HG02610 (cell line): ENCODE measurements at regions not wholly inside any gene's neighbourhood (a gene's known extent, or its start where the extent isn't known, plus 50 kb on each side); places are given as distances from the start of the nearest gene placed in this dataset.
"Not testable (repeated sequence)": the region's sequence is repeated elsewhere in the genome, so short reads cannot be mapped to it uniquely, and the experiment has no call there.

Experiments
- ATAC-seq: cut with Tn5 transposase; IDR thresholded peaks from one replicate; pipeline ENCODE4 v1.9.1; 2021; ENCODE audit warnings: mild to moderate bottlenecking, moderate library complexity; ENCODE audit not compliant: unreplicated experiment

DNA sequence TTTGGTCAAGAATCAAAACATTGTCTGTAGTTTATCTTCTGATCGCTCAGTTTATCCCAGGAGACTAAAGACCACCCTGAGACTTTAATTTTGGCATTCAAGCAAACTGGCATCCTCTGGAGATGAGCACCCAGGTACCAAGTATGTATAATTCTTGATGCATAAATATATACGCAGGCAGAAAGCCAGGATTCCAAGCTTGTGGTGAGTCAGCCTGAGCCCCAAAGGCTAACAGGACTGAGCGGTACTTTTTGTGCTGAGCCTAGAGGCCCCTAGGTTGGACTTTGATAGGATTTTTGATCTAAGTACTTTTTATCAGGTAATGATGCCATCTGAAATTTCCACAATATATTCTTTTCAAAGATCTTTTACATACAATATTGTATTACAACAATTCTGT lies 301.3 kb downstream of the TFAP2B start:
- ATAC-seq = no peak

- not testable (repeated sequence) for ATAC-seq
Observed at GRCh38 chr6:51121380-51121976, 302.8 kb downstream of the TFAP2B start.

- no peak for ATAC-seq
Observed at GRCh38 chr6:51129043-51129442, 310.4 kb downstream of the TFAP2B start.

- ATAC-seq = no peak
Observed at GRCh38 chr6:51137777-51138176, 319.1 kb downstream of the TFAP2B start.

GRCh38 chr6:51139950-51140385 lies 321.3 kb downstream of the TFAP2B start:
- ATAC-seq = no peak

- ATAC-seq = no peak
Observed at GRCh38 chr6:51141080-51141479, 322.4 kb downstream of the TFAP2B start.

- no peak for ATAC-seq
Observed at GRCh38 chr6:51147756-51148155, 329.1 kb downstream of the TFAP2B start.

- no peak for ATAC-seq
Observed at GRCh38 chr6:51152594-51152993, 333.9 kb downstream of the TFAP2B start.

DNA sequence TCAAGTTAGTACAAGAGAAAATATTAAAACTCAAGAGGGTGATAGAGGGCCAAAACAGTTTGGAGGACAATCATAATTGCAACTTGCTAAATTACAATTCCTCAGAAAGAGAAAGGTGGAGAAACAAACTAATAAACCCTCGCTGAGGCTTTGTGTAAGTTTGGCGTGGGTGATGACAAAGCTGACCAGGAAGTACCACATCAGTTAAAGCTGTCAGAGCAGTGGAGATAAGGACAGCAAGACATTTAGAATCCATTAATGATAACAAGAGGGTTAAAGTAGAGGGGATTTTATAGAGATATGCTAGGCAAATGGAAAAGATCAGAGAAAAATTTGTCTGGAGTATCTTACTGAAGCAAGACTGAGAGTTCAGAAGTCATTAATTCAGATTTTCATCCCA lies 334.4 kb downstream of the TFAP2B start:
- no peak for ATAC-seq

DNA sequence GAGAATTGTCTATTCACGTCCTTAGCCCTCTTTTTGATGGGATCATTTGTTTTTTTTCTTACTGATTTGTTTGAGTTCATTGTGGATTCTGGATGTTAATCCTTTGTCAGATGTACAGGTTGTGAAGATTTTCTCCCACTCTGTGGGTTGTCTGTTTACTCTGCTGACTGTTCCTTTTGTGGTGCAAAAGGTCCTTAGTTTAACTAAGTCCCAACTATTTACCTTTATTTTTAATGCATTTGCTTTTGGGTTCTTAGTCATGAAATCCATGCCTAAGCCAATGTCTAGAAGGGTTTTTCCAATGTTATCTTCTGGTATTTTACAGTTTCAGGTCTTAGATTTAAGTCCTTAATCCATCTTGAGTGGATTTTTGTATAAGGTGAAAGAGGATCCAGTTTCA lies 336.3 kb downstream of the TFAP2B start:
- ATAC-seq = not testable (repeated sequence)

DNA sequence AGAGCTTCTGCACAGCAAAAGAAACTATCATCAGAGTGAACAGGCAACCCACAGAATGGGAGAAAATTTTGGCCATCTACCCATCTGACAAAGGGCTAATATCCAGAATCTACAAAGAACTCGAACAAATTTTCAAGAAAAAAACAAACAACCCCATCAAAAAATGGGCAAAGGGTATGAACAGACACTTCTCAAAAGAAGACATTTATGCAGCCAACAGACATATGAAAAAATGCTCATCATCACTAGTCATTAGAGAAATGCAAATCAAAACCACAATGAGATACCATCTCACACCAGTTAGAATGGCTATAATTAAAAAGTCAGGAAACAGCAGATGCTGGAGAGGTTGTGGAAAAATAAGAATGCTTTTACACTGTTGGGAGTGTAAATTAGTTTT lies 340.6 kb downstream of the TFAP2B start:
- ATAC-seq = not testable (repeated sequence)

- no peak for ATAC-seq
Observed at GRCh38 chr6:51161752-51162151, 343.1 kb downstream of the TFAP2B start.

DNA sequence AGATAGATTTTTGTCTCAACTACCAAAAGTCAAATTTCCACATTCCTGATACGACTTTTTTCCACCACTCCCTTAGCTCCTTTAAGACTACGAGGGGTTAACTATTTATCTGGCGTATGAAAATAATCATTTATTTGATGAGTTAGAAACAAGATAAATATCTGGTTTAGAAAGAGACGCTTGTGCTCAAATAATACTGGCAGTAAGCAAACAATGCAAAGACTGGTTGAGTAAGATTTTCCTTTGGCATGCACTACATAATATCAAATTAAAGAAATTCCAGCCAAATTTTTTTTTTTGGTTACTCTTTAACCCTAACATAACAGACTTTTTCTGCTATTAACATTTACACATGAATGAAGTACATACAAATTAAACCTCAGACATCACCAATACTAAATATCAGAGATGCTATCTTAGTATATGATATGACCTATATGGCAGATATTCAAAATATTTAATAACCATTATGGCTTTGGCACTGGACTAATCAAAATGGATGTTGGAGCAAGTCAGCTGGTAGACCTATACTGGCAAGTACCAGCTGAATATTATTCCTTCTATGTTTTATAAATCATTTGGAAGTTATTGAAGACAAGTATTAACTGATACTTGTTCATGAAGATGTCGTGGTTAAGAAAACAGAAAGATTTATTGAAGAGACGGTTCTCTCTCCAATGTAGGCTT lies 345.3 kb downstream of the TFAP2B start:
- ATAC-seq = no peak

DNA sequence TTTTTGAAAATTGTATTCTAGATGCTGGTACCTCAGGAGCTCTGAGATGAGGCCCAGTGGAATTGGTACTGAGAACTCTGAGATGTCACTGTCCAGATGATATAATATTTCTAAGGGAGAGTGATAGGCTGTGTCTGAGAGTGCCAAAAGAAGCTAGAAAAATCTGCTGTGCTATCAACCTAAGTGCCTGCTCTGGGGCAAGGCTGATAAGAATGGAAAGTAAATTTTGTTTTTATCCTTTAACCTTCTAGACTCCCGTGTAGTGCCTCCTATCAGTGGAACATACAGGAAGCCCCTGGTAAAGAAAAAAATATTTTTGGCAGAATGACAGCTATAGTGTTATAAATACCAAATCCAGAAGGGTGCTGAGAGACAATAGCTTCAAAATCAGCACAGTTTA lies 348.2 kb downstream of the TFAP2B start:
- ATAC-seq = no peak

DNA sequence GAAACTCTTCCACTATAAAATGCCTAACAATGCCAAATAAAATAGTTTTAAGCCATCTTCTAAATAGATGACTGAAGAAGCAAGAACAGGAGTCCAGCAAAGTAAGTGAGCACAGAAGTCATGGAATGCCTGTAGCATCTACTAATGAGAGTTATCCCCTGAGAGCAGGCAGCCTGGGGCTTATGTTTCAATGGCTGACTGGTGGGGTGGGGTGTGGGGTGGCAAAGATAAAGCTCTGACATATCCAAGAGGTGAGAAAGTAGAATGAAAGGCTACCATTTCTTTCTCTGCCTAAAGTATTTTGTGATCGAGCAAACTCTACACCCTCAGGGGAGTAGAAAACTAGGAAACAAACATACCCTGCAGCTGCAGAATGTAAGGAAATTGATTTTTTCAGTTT lies 348.8 kb downstream of the TFAP2B start:
- no peak for ATAC-seq

DNA sequence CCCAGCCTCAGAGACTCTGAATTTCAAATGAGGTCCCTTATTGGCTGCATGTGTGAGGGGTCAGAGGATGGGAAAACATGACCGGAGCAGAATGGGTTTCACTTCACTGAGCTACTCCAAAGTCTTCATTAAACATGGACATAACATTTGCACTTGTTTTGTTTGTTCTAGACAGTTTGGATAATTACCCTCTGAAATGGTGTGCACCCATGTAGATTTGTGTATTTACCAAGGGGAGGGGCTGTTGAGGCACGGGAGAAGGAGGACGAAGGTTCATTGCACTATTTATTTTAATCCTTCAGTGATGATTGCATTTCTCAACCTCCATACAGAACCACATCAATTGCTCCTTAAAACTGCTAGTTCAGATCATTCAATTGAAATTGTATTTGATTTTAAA lies 364.2 kb downstream of the TFAP2B start:
- no peak for ATAC-seq

- no peak for ATAC-seq
Observed at GRCh38 chr6:51184046-51184445, 365.4 kb downstream of the TFAP2B start.

DNA sequence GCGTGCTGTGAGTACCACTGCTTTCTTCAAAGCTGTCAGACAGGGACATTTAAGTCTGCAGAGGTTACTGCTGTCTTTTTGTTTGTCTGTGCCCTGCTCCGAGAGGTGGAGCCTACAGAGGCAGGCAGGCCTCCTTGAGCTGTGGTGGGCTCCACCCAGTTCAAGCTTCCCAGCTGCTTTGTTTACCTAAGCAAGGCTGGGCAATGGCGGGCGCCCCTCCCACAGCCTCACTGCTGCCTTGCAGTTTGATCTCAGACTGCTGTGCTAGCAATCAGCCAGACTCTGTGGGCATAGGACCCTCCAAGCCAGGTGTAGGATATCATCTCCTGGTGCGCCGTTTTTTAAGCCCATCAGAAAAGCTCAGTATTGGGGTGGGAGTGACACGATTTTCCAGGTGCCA lies 374.5 kb downstream of the TFAP2B start:
- ATAC-seq = not testable (repeated sequence)

- ATAC-seq = no peak
Observed at GRCh38 chr6:51199105-51199552, 380.5 kb downstream of the TFAP2B start.

- ATAC-seq = no peak
Observed at GRCh38 chr6:51199733-51200260, 381.1 kb downstream of the TFAP2B start.

GRCh38 chr6:51200676-51201075 lies 382.0 kb downstream of the TFAP2B start:
- ATAC-seq = no peak

DNA sequence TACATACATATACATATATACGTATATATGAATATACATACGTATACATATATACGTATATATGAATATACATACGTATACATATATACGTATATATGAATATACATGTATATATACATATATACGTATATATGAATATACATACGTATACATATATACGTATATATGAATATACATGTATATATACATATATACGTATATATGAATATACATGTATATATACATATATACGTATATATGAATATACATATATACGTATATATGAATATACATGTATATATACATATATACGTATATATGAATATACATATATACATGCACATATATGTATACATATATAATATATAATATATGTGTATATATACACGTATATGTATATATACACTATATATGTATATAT lies 384.0 kb downstream of the TFAP2B start:
- not testable (repeated sequence) for ATAC-seq
